ENCODE measurements at regions not wholly inside any gene's neighbourhood (a gene's known extent, or its start where the extent isn't known, plus 50 kb on each side); places are given as distances from the start of the nearest gene placed in this dataset.

DNA sequence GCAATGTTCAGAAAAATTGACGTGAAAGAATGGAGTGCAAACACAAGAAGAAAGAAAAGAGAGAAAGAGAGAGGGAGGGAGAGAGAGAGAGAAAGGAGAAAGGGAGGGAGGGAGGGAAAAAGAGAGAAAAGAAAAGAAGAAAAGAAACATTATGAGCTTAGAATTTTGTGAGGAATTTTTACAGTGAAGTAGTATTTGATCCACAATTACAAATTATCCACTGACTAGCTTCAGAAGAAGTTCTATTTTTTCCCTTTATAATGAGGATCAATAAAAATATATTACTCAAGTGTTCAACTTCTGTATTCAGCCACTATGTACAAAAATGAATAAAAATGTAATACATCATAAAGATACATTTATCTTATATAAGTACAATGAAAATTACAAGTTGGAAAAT lies 494.5 kb upstream of the CA10 start:
- no peak for DNase-seq (ENCODE audit: low spot score in 2 of 2, unreplicated experiment in 2 of 2)
- TF ChIP-seq, protein P1, sequence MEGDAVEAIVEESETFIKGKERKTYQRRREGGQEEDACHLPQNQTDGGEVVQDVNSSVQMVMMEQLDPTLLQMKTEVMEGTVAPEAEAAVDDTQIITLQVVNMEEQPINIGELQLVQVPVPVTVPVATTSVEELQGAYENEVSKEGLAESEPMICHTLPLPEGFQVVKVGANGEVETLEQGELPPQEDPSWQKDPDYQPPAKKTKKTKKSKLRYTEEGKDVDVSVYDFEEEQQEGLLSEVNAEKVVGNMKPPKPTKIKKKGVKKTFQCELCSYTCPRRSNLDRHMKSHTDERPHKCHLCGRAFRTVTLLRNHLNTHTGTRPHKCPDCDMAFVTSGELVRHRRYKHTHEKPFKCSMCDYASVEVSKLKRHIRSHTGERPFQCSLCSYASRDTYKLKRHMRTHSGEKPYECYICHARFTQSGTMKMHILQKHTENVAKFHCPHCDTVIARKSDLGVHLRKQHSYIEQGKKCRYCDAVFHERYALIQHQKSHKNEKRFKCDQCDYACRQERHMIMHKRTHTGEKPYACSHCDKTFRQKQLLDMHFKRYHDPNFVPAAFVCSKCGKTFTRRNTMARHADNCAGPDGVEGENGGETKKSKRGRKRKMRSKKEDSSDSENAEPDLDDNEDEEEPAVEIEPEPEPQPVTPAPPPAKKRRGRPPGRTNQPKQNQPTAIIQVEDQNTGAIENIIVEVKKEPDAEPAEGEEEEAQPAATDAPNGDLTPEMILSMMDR (IDR thresholded peaks at IDR 0.05; ENCODE audit: unreplicated experiment) = no peak
- Mint-ChIP-seq H3K27me3 (ENCODE audit: low read depth) (peaks cover 2% of the 10 kb centered on the region), H3K27ac (no peak overlapping the region), H3K9me3 (no peaks in the 10 kb centered on the region), H3K4me1 (no peaks in the 10 kb centered on the region), H3K4me3 (no peak overlapping the region), H3K36me3 (no peaks in the 10 kb centered on the region)

DNA sequence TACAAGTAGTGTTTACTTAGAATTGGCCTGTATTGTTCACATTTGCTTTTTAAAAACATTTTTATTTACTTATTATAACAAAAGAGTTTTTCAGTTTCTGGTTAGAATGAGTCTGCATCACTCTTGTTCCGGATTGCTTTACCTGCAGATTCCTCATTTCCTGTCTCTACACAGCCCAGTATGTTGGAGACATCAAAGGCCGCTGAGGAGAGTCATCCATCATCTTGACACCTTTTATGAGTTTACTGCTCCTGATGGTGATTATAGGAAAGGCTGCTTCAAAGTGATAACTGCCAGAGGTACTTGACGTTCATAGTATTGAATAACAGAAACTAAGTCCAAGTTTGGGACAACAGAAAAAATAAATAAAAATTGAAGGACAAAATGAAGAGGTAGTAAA lies 490.5 kb upstream of the CA10 start:
- Mint-ChIP-seq H3K27ac (no peak overlapping the region), H3K27me3 (ENCODE audit: low read depth) (peaks cover 5% of the 10 kb centered on the region), H3K36me3 (no peaks in the 10 kb centered on the region), H3K4me1 (no peaks in the 10 kb centered on the region), H3K9me3 (no peaks in the 10 kb centered on the region), H3K4me3 (no peak overlapping the region)
- TF ChIP-seq, protein P1 (IDR thresholded peaks at IDR 0.05; ENCODE audit: unreplicated experiment) = no peak
- no peak for DNase-seq (ENCODE audit: low spot score in 2 of 2, unreplicated experiment in 2 of 2)

DNA sequence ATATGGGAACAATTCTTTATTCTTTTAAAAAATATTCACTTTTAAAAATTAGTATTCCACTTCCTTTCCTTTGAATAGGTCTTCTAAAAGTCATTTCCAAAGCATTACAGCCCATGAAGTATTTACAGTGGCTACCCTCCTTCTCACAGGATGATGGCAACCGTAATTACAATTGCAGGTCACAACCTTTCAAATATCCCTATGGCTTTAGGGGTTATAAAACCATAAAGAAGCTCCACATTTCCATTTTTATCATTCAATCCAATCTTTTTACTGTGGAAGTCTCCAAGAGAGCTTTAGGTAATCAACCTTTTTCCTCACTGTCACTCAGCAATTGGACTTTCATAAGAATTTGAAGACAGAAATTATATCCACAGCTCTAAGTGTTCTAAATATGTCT lies 488.9 kb upstream of the CA10 start:
- no peaks in the 10 kb centered on the region for H3K4me1 Mint-ChIP-seq
- H3K27me3 Mint-ChIP-seq (ENCODE audit: low read depth) = peaks cover 5% of the 10 kb centered on the region
- no peak for DNase-seq (ENCODE audit: low spot score in 2 of 2, unreplicated experiment in 2 of 2)
- H3K36me3 Mint-ChIP-seq = no peaks in the 10 kb centered on the region
- TF ChIP-seq, protein P1 (IDR thresholded peaks at IDR 0.05; ENCODE audit: unreplicated experiment) = no peak
- H3K9me3 Mint-ChIP-seq = no peaks in the 10 kb centered on the region
- H3K4me3 Mint-ChIP-seq = no peak overlapping the region
- H3K27ac Mint-ChIP-seq = no peak overlapping the region

DNA sequence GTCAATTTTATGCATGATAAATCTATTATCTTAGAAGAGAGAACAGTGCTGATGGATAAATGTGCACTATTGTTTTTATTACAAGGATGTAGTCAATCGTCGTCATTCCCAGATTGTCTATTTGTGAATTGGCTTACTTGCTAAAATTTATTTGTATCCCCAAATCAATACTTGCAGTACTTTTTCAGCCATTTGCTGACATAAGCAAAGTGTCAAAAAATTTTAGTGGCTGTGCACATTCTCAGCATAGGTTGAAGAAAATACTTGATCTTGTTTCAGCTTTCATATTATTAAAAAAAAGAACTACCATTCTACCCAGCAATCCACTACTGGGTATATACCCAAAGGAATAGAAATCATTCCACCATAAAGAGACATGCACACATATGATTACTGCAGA lies 477.9 kb upstream of the CA10 start:
- H3K9me3 Mint-ChIP-seq = peaks cover 11% of the 10 kb centered on the region
- no peak overlapping the region for H3K27ac Mint-ChIP-seq
- DNase-seq (ENCODE audit: low spot score in 2 of 2, unreplicated experiment in 2 of 2) = no peak
- peaks cover 6% of the 10 kb centered on the region for H3K4me1 Mint-ChIP-seq
- H3K4me3 Mint-ChIP-seq = no peak overlapping the region
- no peaks in the 10 kb centered on the region for H3K27me3 Mint-ChIP-seq (ENCODE audit: low read depth)
- TF ChIP-seq, protein P1 (IDR thresholded peaks at IDR 0.05; ENCODE audit: unreplicated experiment) = no peak
- H3K36me3 Mint-ChIP-seq = no peaks in the 10 kb centered on the region

DNA sequence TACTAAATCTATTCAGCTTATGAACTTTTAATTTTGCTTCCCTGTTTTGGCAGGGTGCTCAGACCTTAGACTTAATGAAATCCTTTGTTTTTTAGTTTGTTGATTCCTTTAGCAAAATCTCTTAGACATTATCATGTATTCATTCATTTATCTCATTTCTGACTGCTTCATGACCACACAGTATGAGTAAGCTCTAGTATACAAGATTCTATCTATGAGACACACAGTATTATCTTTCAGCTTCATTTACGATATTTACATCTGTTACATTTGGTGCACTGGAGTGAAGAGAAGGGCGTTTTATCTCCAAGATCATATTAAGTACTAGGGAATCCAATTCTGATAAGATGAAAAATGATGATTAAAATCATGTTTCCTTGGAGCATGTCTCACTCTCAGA lies 448.1 kb upstream of the CA10 start:
- no peak for DNase-seq (ENCODE audit: low spot score in 2 of 2, unreplicated experiment in 2 of 2)
- H3K4me3 Mint-ChIP-seq = no peak overlapping the region
- no peaks in the 10 kb centered on the region for H3K9me3 Mint-ChIP-seq
- no peaks in the 10 kb centered on the region for H3K36me3 Mint-ChIP-seq
- no peak overlapping the region for H3K27ac Mint-ChIP-seq
- peaks cover 8% of the 10 kb centered on the region for H3K27me3 Mint-ChIP-seq (ENCODE audit: low read depth)
- TF ChIP-seq, protein P1 (IDR thresholded peaks at IDR 0.05; ENCODE audit: unreplicated experiment) = no peak
- H3K4me1 Mint-ChIP-seq = no peaks in the 10 kb centered on the region

DNA sequence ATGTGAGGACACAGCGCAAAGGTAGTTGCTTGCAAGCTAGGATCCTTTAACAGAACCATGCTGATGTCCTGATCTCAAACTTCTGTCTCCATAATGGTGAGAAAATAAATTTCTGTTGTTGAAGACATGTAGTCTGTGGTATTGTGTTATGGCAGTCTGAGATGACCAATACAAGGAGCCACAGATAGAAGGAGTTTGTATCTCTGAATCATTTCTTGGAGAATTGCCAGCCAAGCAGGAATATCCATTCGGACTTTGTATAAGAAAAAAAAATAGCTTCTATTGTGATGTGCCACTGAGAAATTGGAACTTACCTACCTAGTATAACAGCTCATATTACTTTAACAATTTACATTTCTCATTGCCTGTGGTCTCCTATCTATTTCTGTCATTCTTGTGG lies 447.6 kb upstream of the CA10 start:
- no peaks in the 10 kb centered on the region for H3K9me3 Mint-ChIP-seq
- H3K27ac Mint-ChIP-seq = no peak overlapping the region
- no peak for DNase-seq (ENCODE audit: low spot score in 2 of 2, unreplicated experiment in 2 of 2)

More for the DNA sequence above, 447.6 kb upstream of the CA10 start:
- no peak overlapping the region for H3K4me3 Mint-ChIP-seq
- TF ChIP-seq, protein P1 (IDR thresholded peaks at IDR 0.05; ENCODE audit: unreplicated experiment) = no peak
- peaks cover 8% of the 10 kb centered on the region for H3K27me3 Mint-ChIP-seq (ENCODE audit: low read depth)
- no peaks in the 10 kb centered on the region for H3K4me1 Mint-ChIP-seq
- no peaks in the 10 kb centered on the region for H3K36me3 Mint-ChIP-seq

Measured in mesothelial cell of epicardium (in vitro differentiated cells).